Heart left ventricle (tissue), 16 donors: ENCODE measurements at regions not wholly inside any gene's neighbourhood (a gene's known extent, or its start where the extent isn't known, plus 50 kb on each side); places are given as distances from the start of the nearest gene placed in this dataset.

Experiments used
- ATAC-seq, 4 donors: fragments of 200-7000 bp; cut with Tn5 transposase; one replicate each; pipeline ENCODE4 v1.9.1; 2020 to 2022; ENCODE audit warnings: moderate library complexity in 4 of 4, mild to moderate bottlenecking in 3 of 4, moderate number of reproducible peaks in 1 of 4
- DNase-seq, 5 donors: peaks; one replicate each; pipeline ENCODE4 v3.0.0-alpha.2; 2020
- H3K27ac ChIP-seq, 12 donors: fragments of 200-600 bp; sonication (generic) in 4 of 12; one replicate each; pipeline versions ENCODE4 v1.5.0 to v1.8.0; 2016 to 2022; ENCODE audit warnings: mild to moderate bottlenecking in 2 of 12
- H3K27me3 ChIP-seq, 9 donors: fragments of 200-600 bp; sonication (generic) in 2 of 9; one replicate each; pipeline versions ENCODE4 v1.5.1 to v1.8.0; 2016 to 2022; ENCODE audit warnings: mild to moderate bottlenecking in 3 of 9
- H3K36me3 ChIP-seq, 9 donors: fragments of 200-600 bp; sonication (generic) in 2 of 9; one replicate each; pipeline versions ENCODE4 v1.5.0 to v1.8.0; 2018 to 2022; ENCODE audit warnings: mild to moderate bottlenecking in 2 of 9
- H3K4me1 ChIP-seq, 12 donors: fragments of 200-600 bp; sonication (generic) in 4 of 12; one replicate each; pipeline versions ENCODE4 v1.5.0 to v1.8.0; 2016 to 2022; ENCODE audit warnings: mild to moderate bottlenecking in 3 of 12
- H3K4me3 ChIP-seq, 12 donors: fragments of 200-600 bp; sonication (generic) in 4 of 12; one replicate each; pipeline versions ENCODE4 v1.5.0 to v1.8.0; 2017 to 2022; ENCODE audit warnings: mild to moderate bottlenecking in 9 of 12, moderate library complexity in 4 of 12
- H3K9me3 ChIP-seq, 12 donors: fragments of 200-600 bp; sonication (generic) in 4 of 12; one replicate each; pipeline versions ENCODE4 v1.5.0 to v1.8.0; 2016 to 2022; ENCODE audit warnings: mild to moderate bottlenecking in 1 of 12
- CTCF ChIP-seq, 12 donors: fragments of 200-600 bp; sonication (generic) in 4 of 12; IDR thresholded peaks; one replicate each; pipeline versions ENCODE4 v1.5.0 to v1.8.0; 2018 to 2022; ENCODE audit warnings: antibody characterized with exemption in 12 of 12, mild to moderate bottlenecking in 5 of 12
- POLR2A ChIP-seq, 2 donors: fragments of 450-650 bp; IDR thresholded peaks; one replicate each; pipeline ENCODE4 v1.6.1; 2017; ENCODE audit warnings: antibody characterized with exemption in 2 of 2, mild to moderate bottlenecking in 2 of 2, moderate library complexity in 2 of 2
- WGBS, 4 donors: extraction: QIAGEN DNeasy Blood & Tissue Kit in 2 of 4; methylation state at CpG; one replicate each; pipeline versions ENCODE4 v1.1.5 to v1.1.7; 2013 to 2018; 5-methylcytosine and 5-hydroxymethylcytosine counted together
- intact Hi-C, 10 donors: fragments of 100-400 bp; cut with DNase I; formaldehyde crosslinking; loops; one replicate each; pipeline versions ENCODE4 v1.11.1 to v1.14.2; 2022
- donor health status: ischemic (EF 13 %, LVEDD 7.1; RV severe dilation, severe dysfunction).
- donor health status: healthy with polysubstance abuse.
- donor health status: DM: no; HTN: yes; CAD: no.
- donor health status: DM: no; HTN: no; CAD: no.
- donor health status: ischemic (EF 25% LVEDD 6.9; RV normal size, moderate dysfunction).
- donor health status: ischemic (EF 25% LVEDD 5.7; RV mildly dilated, moderate dysfunction).
- donor health status: healthy.
- donor health status: DM: yes; HTN: yes; CAD: no.
- donor health status: ischemic (EF 35%, LVEDD 5.7; RV mildly dilated, moderate dysfunction).
- donor health status: nonischemic (EF 11% LVEDD 7.7; RV severe dilation, severe dysfunction).
- donor health status: DM: yes; HTN: yes; CAD: no.
- donor health status: PGD.
- donor health status: ischemic (EF 29% LVEDD 5.4; RV normal size, mild dysfunction).
- donor health status: nonischemic (EF 23%, LVEDD 6.1; RV moderate dilation, normal function).

DNA sequence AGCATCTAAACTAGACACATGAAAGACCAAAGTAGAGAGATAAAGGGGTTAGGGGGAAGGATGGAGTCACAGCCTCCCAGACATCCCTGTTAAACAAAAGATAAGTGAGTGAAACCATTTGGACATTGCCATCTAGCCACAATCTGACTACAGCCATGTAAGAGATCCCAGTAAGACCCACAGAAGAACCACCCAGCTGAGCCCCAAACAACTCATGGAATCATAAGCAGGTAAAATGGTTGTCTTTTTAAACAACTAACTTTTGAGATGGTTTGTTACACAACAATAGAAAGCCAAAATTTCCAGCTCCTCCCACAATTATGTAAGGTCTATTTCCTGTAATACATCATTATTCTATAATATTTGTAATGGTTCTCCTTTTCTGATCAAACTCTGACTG, 437.5 kb downstream of the IGSF11 start:
- no peaks in the 10 kb centered on the region for H3K4me1 ChIP-seq
- TF ChIP-seq CTCF (IDR thresholded peaks at IDR 0.05), result no peak
- no peak for TF ChIP-seq POLR2A (IDR thresholded peaks at IDR 0.05)
- H3K27me3 ChIP-seq, result no peaks in the 10 kb centered on the region
- H3K4me3 ChIP-seq, result no peak overlapping the region
- no peaks in the 10 kb centered on the region for H3K36me3 ChIP-seq
- peaks cover 0 to 22% (median 6%) of the 10 kb centered on the region in 12 donors for H3K9me3 ChIP-seq
- H3K27ac ChIP-seq, result no peak overlapping the region
- ATAC-seq, result no peak
- intact Hi-C loops, result no loop called here
- no peak for DNase-seq

- no peaks in the 10 kb centered on the region for H3K36me3 ChIP-seq
- intact Hi-C loops, result no loop called here
- H3K4me1 ChIP-seq, result no peaks in the 10 kb centered on the region
- WGBS, 4 donors, result 82 to 86% (median 84%) methylated on average over 5 of the region's 5 CpGs
- ATAC-seq (no peak), DNase-seq (no peak)
- H3K4me3 ChIP-seq, result no peak overlapping the region
- TF ChIP-seq POLR2A (IDR thresholded peaks at IDR 0.05), result no peak
- TF ChIP-seq CTCF (IDR thresholded peaks at IDR 0.05), result no peak
- peaks cover 0 to 24% (median 2%) of the 10 kb centered on the region in 12 donors for H3K9me3 ChIP-seq
- H3K27me3 ChIP-seq, result no peaks in the 10 kb centered on the region
- H3K27ac ChIP-seq, result no peak overlapping the region
Measured at GRCh38 chr3:118607915-118608820, 426.5 kb downstream of the IGSF11 start.

- WGBS, 4 donors, result 35 to 59% (median 39%) methylated on average over 3 of the region's 3 CpGs
- no peaks in the 10 kb centered on the region for H3K36me3 ChIP-seq
- no peaks in the 10 kb centered on the region for H3K4me1 ChIP-seq
- H3K4me3 ChIP-seq, result no peak overlapping the region
- TF ChIP-seq POLR2A (IDR thresholded peaks at IDR 0.05) (no peak), CTCF (IDR thresholded peaks at IDR 0.05) (no peak)
- H3K27me3 ChIP-seq, result no peaks in the 10 kb centered on the region
- H3K9me3 ChIP-seq, result no peaks in the 10 kb centered on the region
- intact Hi-C loops, result no loop called here
- DNase-seq, result no peak
- no peak overlapping the region for H3K27ac ChIP-seq
- ATAC-seq, result no peak
Measured at GRCh38 chr3:118618247-118619040, 416.2 kb downstream of the IGSF11 start.

- Histone ChIP-seq H3K9me3 (no peaks in the 10 kb centered on the region), H3K36me3 (no peaks in the 10 kb centered on the region), H3K4me3 (no peak overlapping the region), H3K4me1 (no peaks in the 10 kb centered on the region), H3K27me3 (peaks cover 0 to 3% (median 0%) of the 10 kb centered on the region in 9 donors), H3K27ac (no peak overlapping the region)
- DNase-seq (no peak), ATAC-seq (no peak)
- TF ChIP-seq CTCF (IDR thresholded peaks at IDR 0.05) (no peak), POLR2A (IDR thresholded peaks at IDR 0.05) (no peak)
- 60 to 79% (median 69%) methylated on average over 3 of the region's 3 CpGs for WGBS, 4 donors
- intact Hi-C loops, result no loop called here
Measured at GRCh38 chr3:118626453-118626852, 408.2 kb downstream of the IGSF11 start.
